ENCODE measurements at regions not wholly inside any gene's neighbourhood (a gene's known extent, or its start where the extent isn't known, plus 50 kb on each side); places are given as distances from the start of the nearest gene placed in this dataset.

GRCh38 chr1:104488296-104489015 lies 738.8 kb downstream of the AMY1C start:
- no peak for TF ChIP-seq CTCF (IDR thresholded peaks at IDR 0.05; ENCODE audit: low read depth, low read length, missing control alignments)

DNA sequence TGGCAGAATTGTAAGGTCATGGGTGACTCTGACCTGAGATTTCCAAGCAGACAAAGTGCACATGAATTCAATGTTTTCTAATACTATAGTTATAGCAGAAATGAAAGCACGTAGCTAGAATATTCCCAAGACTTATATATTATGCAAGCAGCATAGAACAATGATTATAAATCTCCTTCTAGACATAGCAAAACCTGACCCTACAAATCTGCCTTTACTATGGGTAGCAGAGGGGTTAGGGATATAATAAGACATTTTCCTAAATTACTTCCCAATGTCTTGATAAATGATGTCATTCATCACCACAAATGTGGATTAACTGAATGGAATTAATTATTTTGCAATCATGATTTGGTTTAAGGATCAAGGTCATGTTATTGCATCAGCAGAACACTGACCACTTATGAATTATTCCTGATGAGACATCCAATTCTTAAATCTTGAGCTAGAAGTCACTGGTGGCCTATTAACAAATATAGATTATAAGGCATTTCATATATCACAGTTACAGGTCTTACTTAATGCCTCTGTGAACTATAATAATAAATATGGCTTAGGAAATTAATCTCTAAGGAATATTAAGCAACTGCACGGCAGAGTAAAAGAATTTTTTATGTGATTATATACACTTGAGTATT lies 776.6 kb downstream of the AMY1C start:
- DNase-seq (ENCODE audit: extremely low read depth, low read depth), result no peak

More at GRCh38 chr1:104488296-104489015, 738.8 kb downstream of the AMY1C start:
- H3K4me3 ChIP-seq (replicated peaks; ENCODE audit: low read depth, low read length), result no peak overlapping the region
- no peak for DNase-seq (ENCODE audit: extremely low read depth, low read depth)

GRCh38 chr1:104531990-104532389 lies 782.3 kb downstream of the AMY1C start:
- no peak for DNase-seq (ENCODE audit: extremely low read depth, low read depth)
- no peak overlapping the region for H3K4me3 ChIP-seq (replicated peaks; ENCODE audit: low read depth, low read length)
- TF ChIP-seq CTCF (IDR thresholded peaks at IDR 0.05; ENCODE audit: low read depth, low read length, missing control alignments), result no peak

More for the DNA sequence above, 776.6 kb downstream of the AMY1C start:
- no peak overlapping the region for H3K4me3 ChIP-seq (replicated peaks; ENCODE audit: low read depth, low read length)
- TF ChIP-seq CTCF (IDR thresholded peaks at IDR 0.05; ENCODE audit: low read depth, low read length, missing control alignments), result no peak

DNA sequence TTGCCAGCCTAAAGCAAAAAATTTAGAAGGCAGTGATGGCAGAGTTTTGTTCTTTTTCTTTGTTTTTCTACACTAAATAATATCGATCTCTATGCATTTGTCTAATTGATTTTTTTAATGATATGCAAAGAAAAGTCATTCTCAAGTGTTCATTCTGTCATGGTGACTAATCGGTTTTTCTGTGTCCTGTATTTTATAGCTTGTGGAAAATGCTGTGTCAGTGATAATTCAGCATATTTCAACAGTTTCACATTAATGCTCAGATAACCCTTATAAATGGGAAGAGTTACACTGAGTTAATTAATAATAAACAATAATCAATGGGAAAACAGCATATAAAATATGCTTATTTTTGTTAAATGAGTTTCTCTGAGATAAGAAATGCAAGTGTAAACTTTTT lies 824.9 kb downstream of the AMY1C start:
- no peak for DNase-seq (ENCODE audit: extremely low read depth, low read depth)
- H3K4me3 ChIP-seq (replicated peaks; ENCODE audit: low read depth, low read length), result no peak overlapping the region
- no peak for TF ChIP-seq CTCF (IDR thresholded peaks at IDR 0.05; ENCODE audit: low read depth, low read length, missing control alignments)

DNA sequence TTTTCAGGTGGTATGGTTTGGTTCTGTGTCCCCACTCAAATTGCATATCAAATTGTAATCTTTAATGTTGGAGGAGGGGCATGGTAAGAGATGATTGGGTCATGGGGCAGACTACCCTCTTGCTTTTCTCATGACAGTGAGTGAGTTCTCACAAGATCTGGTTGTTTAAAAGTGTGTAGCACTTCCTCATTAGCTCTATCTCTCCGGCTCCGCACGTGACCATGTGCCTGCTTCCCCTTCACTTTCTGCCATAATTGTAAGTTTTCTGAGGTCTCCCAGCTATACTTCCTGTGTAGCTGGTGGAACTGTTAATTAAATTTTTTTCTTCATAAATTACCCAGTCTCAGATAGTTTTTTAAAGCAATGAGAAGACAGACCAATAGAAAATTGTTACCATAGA lies 843.2 kb downstream of the AMY1C start:
- H3K4me3 ChIP-seq (replicated peaks; ENCODE audit: low read depth, low read length), result no peak overlapping the region
- DNase-seq (ENCODE audit: extremely low read depth, low read depth), result no peak
- TF ChIP-seq CTCF (IDR thresholded peaks at IDR 0.05; ENCODE audit: low read depth, low read length, missing control alignments), result no peak

DNA sequence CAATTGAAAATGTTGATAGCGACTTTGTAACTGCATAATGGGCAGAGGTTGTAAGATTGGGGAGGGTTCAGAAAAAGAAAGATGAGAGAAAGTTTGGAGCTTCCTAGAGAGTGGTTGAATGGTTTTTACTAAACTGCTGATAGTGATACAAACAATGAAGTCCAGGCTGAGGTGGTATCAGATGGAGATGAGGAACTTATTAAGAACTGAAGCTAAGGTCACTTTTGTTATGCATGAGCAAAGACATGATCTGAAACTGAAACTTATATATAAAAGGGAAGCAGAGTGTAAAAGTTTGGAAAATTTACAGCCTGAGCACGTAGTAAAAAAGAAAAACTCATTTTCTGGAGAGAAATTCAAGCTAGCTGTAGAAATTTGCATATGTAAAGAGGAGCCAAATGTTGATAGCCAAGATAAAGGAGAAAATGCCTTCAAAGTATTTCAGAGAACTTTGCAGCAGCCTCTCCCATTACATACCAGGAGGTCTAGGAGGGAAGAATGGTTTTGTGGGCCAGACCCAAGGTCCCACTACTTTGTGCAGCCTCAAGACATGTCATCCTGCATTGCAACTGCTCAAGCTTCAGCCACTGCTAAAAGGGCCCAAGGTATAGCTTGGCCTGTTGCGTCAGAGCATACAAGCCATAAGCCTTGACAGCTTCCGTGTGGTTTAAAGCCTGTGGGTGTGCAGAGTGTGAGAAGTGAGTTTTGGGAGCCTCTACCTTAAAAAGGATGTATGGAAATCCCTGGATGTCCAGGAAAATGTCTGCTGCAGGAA lies 843.9 kb downstream of the AMY1C start:
- H3K4me3 ChIP-seq (replicated peaks; ENCODE audit: low read depth, low read length), result no peak overlapping the region
- DNase-seq (ENCODE audit: extremely low read depth, low read depth), result no peak
- TF ChIP-seq CTCF (IDR thresholded peaks at IDR 0.05; ENCODE audit: low read depth, low read length, missing control alignments), result no peak
